ENCODE measurements at regions not wholly inside any gene's neighbourhood (a gene's known extent, or its start where the extent isn't known, plus 50 kb on each side); places are given as distances from the start of the nearest gene placed in this dataset.

DNA sequence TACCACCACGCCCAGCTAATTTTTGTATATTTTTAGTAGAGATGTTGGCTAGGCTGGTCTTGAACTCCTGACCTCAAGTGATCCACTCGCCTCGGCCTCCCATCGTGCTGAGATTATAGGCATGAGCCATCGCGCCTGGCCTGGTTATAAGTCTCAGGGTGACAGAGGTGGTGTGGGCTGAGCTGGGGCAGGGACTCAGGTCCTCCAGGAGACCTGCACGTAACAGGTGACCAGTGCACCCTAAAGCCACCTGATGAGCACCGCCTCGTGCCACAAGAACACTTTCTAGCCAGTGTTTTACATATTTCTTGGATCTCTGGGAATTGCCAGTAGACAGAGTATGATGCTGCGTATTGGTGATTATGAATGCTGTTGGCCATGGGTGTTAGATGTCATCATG is 136.5 kb upstream of the CPM start:
- no peak for TF ChIP-seq POLR2A (IDR thresholded peaks at IDR 0.05)
- TF ChIP-seq, protein P1, sequence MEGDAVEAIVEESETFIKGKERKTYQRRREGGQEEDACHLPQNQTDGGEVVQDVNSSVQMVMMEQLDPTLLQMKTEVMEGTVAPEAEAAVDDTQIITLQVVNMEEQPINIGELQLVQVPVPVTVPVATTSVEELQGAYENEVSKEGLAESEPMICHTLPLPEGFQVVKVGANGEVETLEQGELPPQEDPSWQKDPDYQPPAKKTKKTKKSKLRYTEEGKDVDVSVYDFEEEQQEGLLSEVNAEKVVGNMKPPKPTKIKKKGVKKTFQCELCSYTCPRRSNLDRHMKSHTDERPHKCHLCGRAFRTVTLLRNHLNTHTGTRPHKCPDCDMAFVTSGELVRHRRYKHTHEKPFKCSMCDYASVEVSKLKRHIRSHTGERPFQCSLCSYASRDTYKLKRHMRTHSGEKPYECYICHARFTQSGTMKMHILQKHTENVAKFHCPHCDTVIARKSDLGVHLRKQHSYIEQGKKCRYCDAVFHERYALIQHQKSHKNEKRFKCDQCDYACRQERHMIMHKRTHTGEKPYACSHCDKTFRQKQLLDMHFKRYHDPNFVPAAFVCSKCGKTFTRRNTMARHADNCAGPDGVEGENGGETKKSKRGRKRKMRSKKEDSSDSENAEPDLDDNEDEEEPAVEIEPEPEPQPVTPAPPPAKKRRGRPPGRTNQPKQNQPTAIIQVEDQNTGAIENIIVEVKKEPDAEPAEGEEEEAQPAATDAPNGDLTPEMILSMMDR (IDR thresholded peaks at IDR 0.05) = no peak
